Lower lobe of right lung (tissue), 2 donors: ENCODE measurements at regions not wholly inside any gene's neighbourhood (a gene's known extent, or its start where the extent isn't known, plus 50 kb on each side); places are given as distances from the start of the nearest gene placed in this dataset.

Source experiments
- ATAC-seq, 2 donors: fragments of 200-7000 bp; cut with Tn5 transposase; one replicate each; pipeline ENCODE4 v1.9.1; 2020 to 2022; ENCODE audit warnings: mild to moderate bottlenecking in 2 of 2, moderate library complexity in 2 of 2
- DNase-seq: peaks from one replicate; pipeline ENCODE4 v3.0.0-alpha.2; 2020
- H3K27ac ChIP-seq: fragments of 200-600 bp; one replicate; pipeline ENCODE4 v1.8.0; 2022
- H3K27me3 ChIP-seq: fragments of 200-600 bp; one replicate; pipeline ENCODE4 v1.8.0; 2022; ENCODE audit warnings: low read depth
- H3K36me3 ChIP-seq: fragments of 200-600 bp; one replicate; pipeline ENCODE4 v1.8.0; 2022; ENCODE audit warnings: mild to moderate bottlenecking
- H3K4me1 ChIP-seq: fragments of 200-600 bp; one replicate; pipeline ENCODE4 v1.8.0; 2022
- H3K4me3 ChIP-seq: fragments of 200-600 bp; one replicate; pipeline ENCODE4 v1.8.0; 2022; ENCODE audit warnings: mild to moderate bottlenecking
- H3K9me3 ChIP-seq: fragments of 200-600 bp; one replicate; pipeline ENCODE4 v1.8.0; 2022
- intact Hi-C: fragments of 100-400 bp; cut with DNase I; formaldehyde crosslinking; loops from one replicate; pipeline ENCODE4 v1.11.0; 2022
- TF ChIP-seq, protein P1 (sequence below): fragments of 200-600 bp; IDR thresholded peaks from one replicate; pipeline ENCODE4 v1.8.0; 2022; ENCODE audit warnings: antibody characterized with exemption, mild to moderate bottlenecking
- donor health status: DM: no; HTN: yes; CAD: no; lungs with severe emphysema.

DNA sequence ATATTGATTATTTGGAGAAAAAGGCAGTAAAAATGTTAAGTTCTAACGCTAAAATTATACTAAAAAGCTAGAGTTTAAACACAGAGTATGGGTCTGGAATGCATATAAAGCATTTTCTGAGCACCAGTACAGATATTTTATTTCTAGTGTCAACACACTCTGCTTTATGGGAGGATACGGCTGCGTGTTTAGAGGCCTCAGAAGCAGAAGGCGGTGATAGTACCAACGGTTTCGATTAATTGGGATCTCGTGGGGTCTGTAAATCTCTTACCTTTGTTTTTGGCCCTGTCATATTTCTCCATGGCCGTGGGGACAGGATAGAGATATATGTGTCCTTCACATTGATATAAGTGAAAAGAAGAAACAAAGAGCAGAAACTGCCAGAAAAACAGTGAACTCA, 206.8 kb upstream of the NTM start:
- Histone ChIP-seq H3K27me3 (no peaks in the 10 kb centered on the region), H3K36me3 (no peaks in the 10 kb centered on the region), H3K4me1 (no peaks in the 10 kb centered on the region), H3K9me3 (no peaks in the 10 kb centered on the region), H3K27ac (no peak overlapping the region), H3K4me3 (no peak overlapping the region)
- no peak for DNase-seq
- intact Hi-C loops = no loop called here
- no peak for ATAC-seq
- TF ChIP-seq, protein P1, sequence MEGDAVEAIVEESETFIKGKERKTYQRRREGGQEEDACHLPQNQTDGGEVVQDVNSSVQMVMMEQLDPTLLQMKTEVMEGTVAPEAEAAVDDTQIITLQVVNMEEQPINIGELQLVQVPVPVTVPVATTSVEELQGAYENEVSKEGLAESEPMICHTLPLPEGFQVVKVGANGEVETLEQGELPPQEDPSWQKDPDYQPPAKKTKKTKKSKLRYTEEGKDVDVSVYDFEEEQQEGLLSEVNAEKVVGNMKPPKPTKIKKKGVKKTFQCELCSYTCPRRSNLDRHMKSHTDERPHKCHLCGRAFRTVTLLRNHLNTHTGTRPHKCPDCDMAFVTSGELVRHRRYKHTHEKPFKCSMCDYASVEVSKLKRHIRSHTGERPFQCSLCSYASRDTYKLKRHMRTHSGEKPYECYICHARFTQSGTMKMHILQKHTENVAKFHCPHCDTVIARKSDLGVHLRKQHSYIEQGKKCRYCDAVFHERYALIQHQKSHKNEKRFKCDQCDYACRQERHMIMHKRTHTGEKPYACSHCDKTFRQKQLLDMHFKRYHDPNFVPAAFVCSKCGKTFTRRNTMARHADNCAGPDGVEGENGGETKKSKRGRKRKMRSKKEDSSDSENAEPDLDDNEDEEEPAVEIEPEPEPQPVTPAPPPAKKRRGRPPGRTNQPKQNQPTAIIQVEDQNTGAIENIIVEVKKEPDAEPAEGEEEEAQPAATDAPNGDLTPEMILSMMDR = no peak

DNA sequence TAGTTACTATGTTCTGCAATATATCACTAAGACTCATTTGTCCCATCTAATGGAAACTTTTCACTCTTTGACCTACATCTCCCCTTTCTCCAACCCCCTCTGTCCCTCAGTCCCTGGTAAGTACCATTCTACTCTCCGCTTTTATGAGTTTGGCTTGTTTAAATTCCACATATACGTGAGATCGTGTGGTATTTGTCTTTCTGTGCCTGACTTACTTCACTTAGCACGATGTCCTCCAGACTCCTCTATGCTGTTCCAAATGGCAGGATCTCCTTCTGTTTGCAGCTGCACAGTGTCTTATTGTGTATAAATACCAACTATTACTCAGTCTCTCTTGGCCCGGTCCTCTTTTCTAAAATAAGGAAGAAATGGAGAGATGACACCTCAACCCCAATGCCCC, 205.4 kb upstream of the NTM start:
- H3K27ac ChIP-seq = no peak overlapping the region
- H3K36me3 ChIP-seq = no peaks in the 10 kb centered on the region
- ATAC-seq (no peak), DNase-seq (no peak)
- TF ChIP-seq, protein P1 = no peak
- no peak overlapping the region for H3K4me3 ChIP-seq
- no peaks in the 10 kb centered on the region for H3K9me3 ChIP-seq
- no peaks in the 10 kb centered on the region for H3K4me1 ChIP-seq
- H3K27me3 ChIP-seq = no peaks in the 10 kb centered on the region
- intact Hi-C loops = no loop called here

DNA sequence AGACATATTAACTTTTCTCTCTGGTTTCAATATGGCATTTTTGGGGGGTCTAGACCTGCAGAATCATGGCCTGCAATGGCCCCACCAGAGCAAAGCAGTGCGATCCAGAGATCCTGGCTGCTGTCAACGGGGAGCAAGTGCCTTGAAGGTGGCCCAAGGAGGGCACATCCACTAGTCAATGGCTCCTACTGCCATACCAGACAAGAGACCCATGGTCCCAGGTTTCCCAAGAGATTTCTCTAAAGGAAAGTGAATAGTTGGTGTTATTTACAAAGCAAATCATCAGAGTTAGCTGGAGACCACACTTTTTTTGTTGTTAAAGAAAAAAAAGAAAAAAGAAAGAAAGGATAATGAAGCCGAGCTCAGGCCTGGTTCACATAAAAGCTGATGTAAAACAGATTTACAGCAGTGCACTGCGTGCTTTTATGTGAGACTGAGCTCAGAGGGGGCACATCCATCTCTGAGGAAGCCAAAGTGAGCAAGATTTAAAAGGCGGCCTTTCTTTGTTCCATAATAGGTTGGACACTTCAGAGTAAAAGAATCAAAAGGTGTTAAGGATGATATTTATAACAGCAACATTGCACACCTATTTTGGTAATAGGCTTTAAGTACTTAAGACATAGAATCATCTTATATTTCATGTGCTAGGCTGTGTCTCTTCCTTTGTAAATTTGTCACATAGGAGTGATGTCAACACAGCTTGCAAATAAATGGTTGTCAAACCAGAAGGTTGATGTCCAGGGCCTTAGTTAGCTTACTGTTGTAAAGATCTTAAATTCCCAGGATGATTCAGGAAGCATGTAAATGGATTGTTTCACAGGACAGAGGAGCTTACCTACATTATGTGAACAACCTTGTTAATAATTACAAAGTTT, 201.3 kb upstream of the NTM start:
- H3K9me3 ChIP-seq = no peaks in the 10 kb centered on the region
- intact Hi-C loops = no loop called here
- DNase-seq (no peak), ATAC-seq (no peak)
- no peaks in the 10 kb centered on the region for H3K27me3 ChIP-seq
- H3K36me3 ChIP-seq = no peaks in the 10 kb centered on the region
- H3K4me1 ChIP-seq = no peaks in the 10 kb centered on the region
- TF ChIP-seq, protein P1 = no peak
- H3K27ac ChIP-seq = no peak overlapping the region
- H3K4me3 ChIP-seq = no peak overlapping the region

DNA sequence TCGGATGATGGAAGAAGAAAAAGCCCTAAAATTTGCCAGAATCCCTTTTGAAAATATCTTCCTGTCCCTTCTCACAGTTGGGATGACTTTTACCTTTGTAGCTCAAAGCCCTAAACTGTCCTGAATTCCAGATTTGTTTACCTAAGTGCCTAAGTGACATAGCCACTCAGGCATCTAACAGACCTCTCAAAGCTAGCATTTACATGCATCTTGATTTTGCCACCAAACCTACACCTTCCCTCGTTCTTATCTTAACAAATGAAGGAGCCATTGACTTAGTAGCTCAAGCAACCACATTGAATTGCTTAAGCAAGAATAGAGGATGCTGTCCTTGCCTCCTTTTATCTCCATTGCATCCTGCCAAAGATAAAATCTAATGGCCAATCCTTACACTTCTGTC, 198.4 kb upstream of the NTM start:
- TF ChIP-seq, protein P1 = no peak
- H3K4me3 ChIP-seq = no peak overlapping the region
- intact Hi-C loops = no loop called here
- H3K27ac ChIP-seq = no peak overlapping the region
- H3K27me3 ChIP-seq = no peaks in the 10 kb centered on the region
- H3K4me1 ChIP-seq = no peaks in the 10 kb centered on the region
- H3K36me3 ChIP-seq = no peaks in the 10 kb centered on the region
- no peak for ATAC-seq
- DNase-seq = no peak
- H3K9me3 ChIP-seq = no peaks in the 10 kb centered on the region

DNA sequence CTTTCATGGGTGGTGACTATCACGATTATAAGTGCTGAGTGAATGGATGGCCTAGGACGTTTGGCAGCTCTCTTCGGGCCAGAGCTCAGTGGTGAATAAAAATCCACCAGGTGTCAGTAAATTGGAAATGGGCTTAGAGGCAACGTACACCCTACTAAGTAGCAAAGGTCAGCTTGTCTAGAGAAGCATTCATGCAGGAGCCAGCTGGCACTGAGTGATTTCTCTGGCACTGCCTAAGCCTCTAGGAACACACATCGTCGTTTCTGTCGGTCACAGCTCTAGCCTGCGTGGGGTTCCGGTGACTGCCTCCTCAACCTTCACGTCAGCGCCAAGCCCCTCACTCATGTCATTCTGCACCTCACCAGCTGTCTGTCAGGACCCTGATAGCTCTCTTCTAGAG, 192.4 kb upstream of the NTM start:
- ATAC-seq = no peak
- DNase-seq = no peak
- Histone ChIP-seq H3K4me1 (no peaks in the 10 kb centered on the region), H3K27ac (no peak overlapping the region), H3K4me3 (no peak overlapping the region), H3K36me3 (no peaks in the 10 kb centered on the region), H3K27me3 (no peaks in the 10 kb centered on the region), H3K9me3 (no peaks in the 10 kb centered on the region)
- intact Hi-C loops = no loop called here
- TF ChIP-seq, protein P1 = no peak
